HL-60/S4 treated with phorbol 12-myristate 13-acetate at 8.2 ng/mL for 4 days and 3 days (cell line): ENCODE measurements at regions not wholly inside any gene's neighbourhood (a gene's known extent, or its start where the extent isn't known, plus 50 kb on each side); places are given as distances from the start of the nearest gene placed in this dataset.

Source experiments
- in situ Hi-C: fragments of 300-500 bp; cut with MboI; formaldehyde crosslinking; loops from 2 replicates; pipeline ENCODE4 v1.15.0; 2022; ENCODE audit warnings: low sequenced_read_pairs

GRCh38 chr9:11686733-11687132 lies 1006.5 kb upstream of the TYRP1 start:
- in situ Hi-C loops, result no loop called here

DNA sequence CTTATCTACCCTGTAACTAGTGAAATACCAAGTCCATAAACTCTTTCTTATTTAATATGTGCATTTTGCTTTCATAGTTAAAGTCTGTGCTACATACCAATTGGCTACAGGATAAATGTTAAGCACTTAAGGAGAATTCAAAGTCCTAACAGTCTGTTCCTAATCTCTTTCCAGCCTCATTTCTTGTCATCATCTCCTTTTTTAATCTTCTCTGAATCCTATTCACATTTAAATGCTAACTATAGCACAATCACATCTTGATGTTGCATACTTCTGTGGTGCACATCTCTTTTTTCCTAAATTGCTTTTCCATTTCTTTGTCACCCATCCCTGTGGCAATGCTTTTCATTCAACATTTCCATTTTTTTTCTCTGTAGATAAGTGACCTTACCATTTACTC lies 996.1 kb upstream of the TYRP1 start:
- in situ Hi-C loops, result no loop called here

GRCh38 chr9:11701706-11702105 lies 991.5 kb upstream of the TYRP1 start:
- in situ Hi-C loops, result loop anchor here (25.0 kb wide), 1 partner anchor 89 kb away; no protein-coding TSS in a partner anchor

- in situ Hi-C loops, result loop anchor here (25.0 kb wide), 1 partner anchor 90 kb away; no protein-coding TSS in a partner anchor
Measured at GRCh38 chr9:11702548-11702947, 990.6 kb upstream of the TYRP1 start.

DNA sequence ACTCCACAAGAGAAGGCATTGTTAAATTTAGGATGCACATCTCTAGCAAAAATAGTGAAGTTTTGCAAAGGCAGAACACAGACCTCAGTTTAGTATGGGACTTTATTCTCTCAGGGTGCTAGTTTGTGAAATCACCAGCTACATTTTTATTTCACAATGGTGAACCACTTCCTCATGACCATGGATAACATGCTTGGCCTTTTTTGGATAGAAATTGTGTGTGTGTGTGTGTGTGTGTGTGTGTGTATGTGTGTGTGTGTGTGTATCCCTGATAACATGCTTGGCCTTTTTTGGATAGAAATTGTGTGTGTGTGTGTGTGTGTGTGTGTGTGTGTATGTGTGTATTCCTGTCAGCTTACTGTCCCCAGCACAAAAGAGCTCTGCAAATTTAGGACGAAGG lies 989.0 kb upstream of the TYRP1 start:
- in situ Hi-C loops, result loop anchor here (25.0 kb wide), 1 partner anchor 92 kb away; no protein-coding TSS in a partner anchor

GRCh38 chr9:11708899-11709298 lies 984.3 kb upstream of the TYRP1 start:
- in situ Hi-C loops, result loop anchor here (25.0 kb wide), 1 partner anchor 97 kb away; no protein-coding TSS in a partner anchor

- in situ Hi-C loops, result loop anchor here (25.0 kb wide), 1 partner anchor 97 kb away; no protein-coding TSS in a partner anchor
Measured at GRCh38 chr9:11709567-11709966, 983.6 kb upstream of the TYRP1 start.

- in situ Hi-C loops, result loop anchor here (25.0 kb wide), 1 partner anchor 101 kb away; no protein-coding TSS in a partner anchor
Measured at GRCh38 chr9:11713077-11713476, 980.1 kb upstream of the TYRP1 start.

- in situ Hi-C loops, result loop anchor here (25.0 kb wide), 1 partner anchor 111 kb away; no protein-coding TSS in a partner anchor
Measured at GRCh38 chr9:11722957-11723356, 970.2 kb upstream of the TYRP1 start.

DNA sequence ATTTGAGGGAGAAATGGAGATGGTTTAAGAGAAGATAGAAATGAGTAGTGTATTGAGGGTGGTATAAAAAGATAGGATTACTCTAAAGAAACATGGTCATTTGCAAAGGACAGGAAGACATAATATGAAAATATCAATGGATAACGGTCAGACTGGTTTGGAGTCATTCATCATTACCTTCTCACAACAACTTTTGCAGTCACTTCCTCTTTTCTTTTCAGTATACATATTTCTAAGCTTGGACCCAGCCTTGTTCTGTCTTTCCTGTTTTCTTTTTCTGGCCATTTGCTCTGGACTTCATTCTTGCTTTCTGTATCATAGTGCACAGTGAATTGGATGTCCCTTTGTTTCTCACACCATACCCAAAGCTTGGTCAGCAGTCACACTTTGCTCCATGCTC lies 966.5 kb upstream of the TYRP1 start:
- in situ Hi-C loops, result no loop called here

DNA sequence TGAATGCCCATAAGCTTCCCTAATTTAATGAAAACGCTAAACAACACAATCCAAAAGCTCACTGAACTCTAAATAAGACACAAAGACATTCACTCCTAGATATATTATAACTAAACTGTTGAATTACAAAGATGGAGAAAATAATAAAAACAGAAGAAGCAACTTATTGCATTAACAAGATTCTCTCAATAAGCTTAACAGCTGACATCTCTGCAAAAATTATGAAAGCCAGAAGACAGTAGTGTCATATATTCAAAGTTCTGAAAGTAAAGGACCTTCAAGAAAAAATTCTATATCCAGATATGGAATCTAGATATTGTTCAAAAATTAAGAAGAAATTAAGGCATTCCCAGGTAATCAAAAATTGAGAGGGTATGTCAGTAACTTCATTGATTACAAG lies 957.8 kb upstream of the TYRP1 start:
- in situ Hi-C loops, result no loop called here

DNA sequence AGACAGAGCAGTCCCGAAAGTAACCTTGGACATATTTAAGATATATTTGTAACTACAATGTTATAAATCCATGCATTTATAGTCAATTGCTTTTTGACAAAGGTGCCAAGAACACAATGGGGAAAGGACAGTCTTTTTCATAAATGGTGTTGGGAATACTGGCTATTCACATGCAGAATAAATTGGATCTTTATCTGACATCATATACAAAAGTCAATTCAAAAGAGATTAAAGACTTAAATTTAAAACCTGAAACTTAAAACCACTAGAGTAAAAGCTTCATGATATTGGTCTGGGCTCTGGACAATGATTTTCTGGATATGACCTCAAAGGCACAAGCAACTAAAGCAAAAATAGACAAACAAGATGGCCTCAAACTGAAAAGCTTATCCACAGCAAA lies 950.7 kb upstream of the TYRP1 start:
- in situ Hi-C loops, result no loop called here

- in situ Hi-C loops, result no loop called here
Measured at GRCh38 chr9:11743356-11743755, 949.8 kb upstream of the TYRP1 start.

DNA sequence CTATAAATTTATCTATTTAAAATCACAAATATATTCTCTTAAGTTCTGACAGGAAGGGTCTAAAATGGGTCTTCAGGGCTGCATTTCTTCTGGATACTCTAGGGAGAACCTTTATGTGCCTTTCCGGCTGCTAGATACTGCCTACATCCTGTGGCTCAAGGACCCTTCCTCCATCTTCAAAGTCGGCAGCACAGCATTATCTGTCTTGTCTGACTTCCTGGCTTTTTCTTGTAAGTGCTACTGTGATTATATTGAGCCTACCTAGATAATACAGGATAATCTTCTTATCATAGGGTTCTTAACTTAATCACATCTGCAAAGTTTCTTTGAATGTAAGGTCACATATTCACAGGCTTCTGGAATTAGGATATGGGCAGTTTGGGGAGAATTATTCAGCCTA lies 943.8 kb upstream of the TYRP1 start:
- in situ Hi-C loops, result no loop called here

- in situ Hi-C loops, result no loop called here
Measured at GRCh38 chr9:11755951-11756350, 937.2 kb upstream of the TYRP1 start.

DNA sequence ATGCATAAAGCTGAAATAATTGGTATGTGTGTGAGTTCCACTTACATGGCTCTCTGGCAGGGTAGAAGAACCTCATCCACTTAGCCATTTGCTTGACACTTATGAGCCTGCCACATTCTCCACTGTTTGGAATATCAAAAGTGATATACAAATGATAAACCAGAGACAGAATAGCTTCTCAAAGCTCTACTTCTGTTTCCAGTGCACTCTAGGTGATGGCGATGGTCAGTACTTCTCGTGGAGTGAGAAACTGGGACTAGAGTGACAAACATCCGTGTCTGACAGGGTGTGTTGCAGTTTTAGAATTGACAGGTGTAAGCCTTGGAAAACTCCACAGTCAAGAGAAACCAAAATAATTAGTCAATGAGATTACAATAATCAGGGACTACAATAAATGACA lies 935.8 kb upstream of the TYRP1 start:
- in situ Hi-C loops, result no loop called here

DNA sequence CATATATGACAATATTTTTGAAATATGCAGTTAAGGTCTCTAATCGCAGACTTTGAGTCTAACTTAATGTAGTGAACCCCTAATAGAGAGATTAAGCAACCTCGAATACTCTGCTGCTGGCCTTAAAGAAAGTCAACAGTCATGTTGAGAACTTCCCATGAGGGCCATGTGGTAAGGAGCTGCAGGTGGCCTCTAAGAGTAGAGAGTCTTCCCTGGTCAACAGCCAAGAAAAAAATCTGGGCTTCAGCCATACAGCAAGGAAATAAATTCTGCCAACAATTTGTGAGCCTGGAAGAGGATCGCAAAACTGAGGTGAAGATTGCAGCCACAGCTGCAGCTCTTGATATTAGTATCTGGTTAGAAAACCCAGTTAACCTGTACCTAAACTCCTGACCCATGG lies 935.2 kb upstream of the TYRP1 start:
- in situ Hi-C loops, result no loop called here

DNA sequence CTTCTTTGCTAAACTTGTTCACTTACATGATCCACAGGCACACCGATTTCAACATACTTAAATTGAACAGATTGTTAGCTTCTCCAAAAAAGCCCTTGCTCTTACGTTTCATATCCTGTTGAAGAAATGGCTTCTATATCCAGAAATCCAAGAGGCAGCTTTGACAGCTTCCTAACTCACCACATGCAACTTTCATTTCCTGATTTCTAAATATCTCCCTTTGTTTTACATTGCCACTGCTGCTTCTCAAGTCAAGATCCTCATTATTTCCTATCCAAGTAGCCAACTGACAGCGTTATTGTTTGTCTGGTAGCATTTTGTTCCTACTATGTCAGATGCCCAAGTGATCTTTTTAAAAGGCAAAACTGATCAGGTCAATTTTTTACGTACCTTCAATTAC lies 913.2 kb upstream of the TYRP1 start:
- in situ Hi-C loops, result no loop called here

DNA sequence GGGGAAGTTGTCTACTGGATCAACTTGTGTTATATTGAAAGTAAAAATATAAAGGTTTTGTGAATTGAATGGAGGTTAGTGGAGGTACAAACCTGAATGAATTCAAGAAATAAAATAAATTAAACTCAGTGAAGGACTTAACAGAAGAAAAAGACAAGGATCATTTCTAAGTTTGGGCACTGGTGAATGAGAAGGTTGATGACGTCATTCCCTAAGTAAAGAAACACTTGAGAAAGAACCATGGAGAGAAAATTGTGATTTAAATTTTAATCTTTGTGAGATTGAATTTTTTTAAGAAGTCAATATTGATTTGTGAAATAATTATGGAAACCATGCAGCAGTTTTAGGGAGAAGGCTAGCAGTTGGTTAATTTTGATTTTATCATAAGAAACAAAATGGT lies 900.3 kb upstream of the TYRP1 start:
- in situ Hi-C loops, result no loop called here

GRCh38 chr9:11794984-11795383 lies 898.2 kb upstream of the TYRP1 start:
- in situ Hi-C loops, result no loop called here

DNA sequence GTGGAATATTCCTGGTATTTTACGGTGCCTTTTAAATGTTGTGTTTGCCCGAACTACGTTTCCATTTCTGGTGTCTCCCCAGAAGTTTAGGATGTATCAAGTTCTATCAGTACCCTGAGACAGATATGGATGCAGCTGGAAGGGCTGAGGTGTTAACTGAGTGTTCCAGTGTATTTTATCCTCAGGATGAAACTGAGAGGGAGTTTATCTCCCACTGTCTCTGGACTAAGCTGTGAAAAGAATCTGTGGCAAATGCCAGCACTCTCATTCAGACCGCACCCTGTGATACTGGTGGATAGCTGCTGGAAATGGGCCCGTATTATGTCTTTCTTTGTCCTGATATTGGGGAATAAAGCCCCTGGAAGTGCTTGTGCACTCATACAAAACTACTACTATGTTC lies 887.2 kb upstream of the TYRP1 start:
- in situ Hi-C loops, result no loop called here

GRCh38 chr9:11821306-11821975 lies 871.7 kb upstream of the TYRP1 start:
- in situ Hi-C loops, result no loop called here

- in situ Hi-C loops, result no loop called here
Measured at GRCh38 chr9:11828201-11828600, 865.0 kb upstream of the TYRP1 start.
